ENCODE measurements at regions not wholly inside any gene's neighbourhood (a gene's known extent, or its start where the extent isn't known, plus 50 kb on each side); places are given as distances from the start of the nearest gene placed in this dataset.

- no peak for DNase-seq
These were observed 166.1 kb downstream of the LTN1 start for GRCh38 chr21:28826569-28826968.

- no peak for DNase-seq
These were observed 166.7 kb downstream of the LTN1 start for GRCh38 chr21:28826021-28826420.

- no peak for DNase-seq
These were observed 169.2 kb downstream of the LTN1 start for GRCh38 chr21:28823429-28823828.

- no peak for DNase-seq
These were observed 170.0 kb downstream of the LTN1 start for GRCh38 chr21:28822486-28823335.

GRCh38 chr21:28822123-28822399 is 170.6 kb downstream of the LTN1 start:
- no peak for DNase-seq

GRCh38 chr21:28821276-28822122 is 171.2 kb downstream of the LTN1 start:
- no peak for DNase-seq

- no peak for DNase-seq
These were observed 173.9 kb downstream of the LTN1 start for GRCh38 chr21:28818663-28819278.

GRCh38 chr21:28817871-28818270 is 174.8 kb downstream of the LTN1 start:
- no peak for DNase-seq

GRCh38 chr21:28811860-28812259 is 180.8 kb downstream of the LTN1 start:
- DNase-seq: no peak

GRCh38 chr21:28810826-28811524 is 181.7 kb downstream of the LTN1 start:
- no peak for DNase-seq

GRCh38 chr21:28805885-28806284 is 186.8 kb downstream of the LTN1 start:
- DNase-seq: no peak

- DNase-seq: no peak
These were observed 188.5 kb downstream of the LTN1 start for GRCh38 chr21:28804089-28804670.

- no peak for DNase-seq
These were observed 190.8 kb downstream of the LTN1 start for GRCh38 chr21:28801906-28802305.

- no peak for DNase-seq
These were observed 192.8 kb downstream of the LTN1 start for GRCh38 chr21:28799926-28800325.

- DNase-seq: no peak
These were observed 193.9 kb downstream of the LTN1 start for GRCh38 chr21:28798798-28799197.

GRCh38 chr21:28795251-28795650 is 197.4 kb downstream of the LTN1 start:
- DNase-seq: no peak

- DNase-seq: no peak
These were observed 198.3 kb downstream of the LTN1 start for GRCh38 chr21:28794371-28794851.

GRCh38 chr21:28793043-28793442 is 199.6 kb downstream of the LTN1 start:
- no peak for DNase-seq

- DNase-seq: no peak
These were observed 200.9 kb downstream of the LTN1 start for GRCh38 chr21:28791595-28792282.

GRCh38 chr21:28790335-28790734 is 202.3 kb downstream of the LTN1 start:
- no peak for DNase-seq

GRCh38 chr21:28789523-28789922 is 203.2 kb downstream of the LTN1 start:
- no peak for DNase-seq

GRCh38 chr21:28788030-28788429 is 204.6 kb downstream of the LTN1 start:
- no peak for DNase-seq

All from KG1 (cell line).